HL-60/S4 treated with retinoic acid at 250 ng/mL for 4 days and 3 days (cell line): ENCODE measurements at regions not wholly inside any gene's neighbourhood (a gene's known extent, or its start where the extent isn't known, plus 50 kb on each side); places are given as distances from the start of the nearest gene placed in this dataset.
"Not testable (repeated sequence)": the region's sequence is repeated elsewhere in the genome, so short reads cannot be mapped to it uniquely, and the experiment has no call there.

Experiments
- in situ Hi-C: fragments of 300-500 bp; cut with MboI; formaldehyde crosslinking; loops from 2 replicates; pipeline ENCODE4 v1.7.0; 2022; ENCODE audit warnings: low sequenced_read_pairs

GRCh38 chr21:28324690-28325089 lies 668.0 kb downstream of the LTN1 start:
- in situ Hi-C loops, result no loop called here

DNA sequence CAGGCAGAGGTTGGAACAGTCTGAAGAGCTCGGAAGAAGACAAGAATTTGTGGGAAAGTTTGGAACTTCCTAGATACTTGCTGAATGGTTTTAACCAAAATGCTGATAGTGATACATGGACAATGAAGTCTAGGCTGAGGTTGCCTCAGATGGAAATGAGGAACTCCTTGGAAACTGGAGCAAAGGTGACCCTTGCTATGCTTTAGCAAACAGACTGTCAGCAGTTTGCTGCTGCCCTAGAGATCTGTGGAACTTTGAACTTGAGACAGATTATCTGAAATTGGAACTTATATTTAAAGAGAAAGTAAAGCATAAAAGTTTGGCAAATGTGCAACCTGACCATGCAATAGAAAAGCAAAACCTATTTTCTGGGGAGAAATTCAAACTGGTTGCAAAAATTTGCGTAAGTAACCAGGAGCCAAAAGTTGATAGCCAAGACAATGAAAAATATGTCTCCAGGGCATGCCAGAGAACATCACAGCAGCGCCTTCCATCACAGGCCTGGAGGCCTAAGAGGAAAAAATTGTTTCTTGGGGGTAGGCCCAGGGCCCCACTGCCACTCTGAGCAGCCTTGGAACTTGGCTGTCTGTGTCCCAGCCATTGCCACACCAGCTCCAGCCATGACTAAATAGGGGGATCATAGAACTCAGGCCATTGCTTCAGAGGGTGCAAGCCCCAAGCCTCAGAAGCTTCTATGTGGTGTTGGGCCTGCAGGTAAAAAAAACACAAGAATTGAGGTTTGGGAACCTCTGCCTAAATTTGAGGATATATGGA lies 675.3 kb downstream of the LTN1 start:
- in situ Hi-C loops, result no loop called here

DNA sequence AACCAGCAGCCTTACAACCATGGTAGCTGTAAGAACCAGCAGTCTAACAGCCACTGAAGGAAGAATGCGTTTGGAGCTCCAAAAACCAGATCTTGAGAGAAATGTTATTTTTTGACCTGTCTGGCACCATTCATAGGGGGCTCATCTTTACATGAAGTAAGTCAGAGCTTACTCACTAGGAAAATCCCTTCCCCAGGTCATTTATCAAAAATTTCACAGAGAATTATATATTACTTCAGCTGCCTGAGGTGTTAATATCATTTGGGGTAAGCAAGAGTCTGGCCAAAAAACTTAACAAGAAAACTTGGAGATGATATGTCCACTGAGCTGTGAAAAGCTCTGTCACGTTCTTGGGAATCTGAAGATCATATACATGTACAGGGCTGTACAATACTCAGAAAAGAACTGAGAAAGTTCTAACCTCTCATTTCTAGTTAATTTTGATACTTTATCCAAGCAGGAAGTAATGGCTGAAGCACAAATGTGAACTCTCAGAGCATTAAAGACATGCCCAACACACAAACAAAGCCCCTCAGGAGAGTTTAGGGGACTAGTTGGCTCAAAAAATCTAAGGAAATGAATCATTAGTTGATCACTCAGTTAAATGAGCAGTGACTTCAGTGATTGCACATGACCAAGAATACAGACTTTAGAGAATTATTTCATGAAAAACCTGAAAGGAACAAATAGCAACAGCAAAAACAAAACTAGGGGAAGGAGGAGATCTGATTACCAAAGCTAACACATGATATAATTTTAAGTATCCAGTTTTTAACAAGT lies 681.1 kb downstream of the LTN1 start:
- in situ Hi-C loops, result no loop called here

DNA sequence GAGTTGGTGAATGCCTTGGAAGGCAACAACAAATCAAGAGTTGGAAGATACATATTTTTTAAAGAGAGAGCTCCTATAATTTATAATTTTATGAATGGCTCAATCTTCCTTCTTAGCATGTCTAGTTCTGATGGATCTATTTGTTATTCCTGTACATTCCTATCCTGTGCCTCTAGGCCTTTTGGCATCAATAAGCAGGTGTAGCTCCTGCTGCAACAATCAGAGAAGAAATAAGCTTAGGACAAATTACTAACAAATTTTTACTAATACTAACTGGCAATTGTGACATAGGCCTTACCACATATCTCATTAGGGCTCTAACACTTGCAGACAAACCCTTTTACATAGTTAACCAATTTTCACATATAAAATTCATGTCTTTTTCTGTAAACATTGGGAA lies 682.0 kb downstream of the LTN1 start:
- in situ Hi-C loops, result no loop called here

DNA sequence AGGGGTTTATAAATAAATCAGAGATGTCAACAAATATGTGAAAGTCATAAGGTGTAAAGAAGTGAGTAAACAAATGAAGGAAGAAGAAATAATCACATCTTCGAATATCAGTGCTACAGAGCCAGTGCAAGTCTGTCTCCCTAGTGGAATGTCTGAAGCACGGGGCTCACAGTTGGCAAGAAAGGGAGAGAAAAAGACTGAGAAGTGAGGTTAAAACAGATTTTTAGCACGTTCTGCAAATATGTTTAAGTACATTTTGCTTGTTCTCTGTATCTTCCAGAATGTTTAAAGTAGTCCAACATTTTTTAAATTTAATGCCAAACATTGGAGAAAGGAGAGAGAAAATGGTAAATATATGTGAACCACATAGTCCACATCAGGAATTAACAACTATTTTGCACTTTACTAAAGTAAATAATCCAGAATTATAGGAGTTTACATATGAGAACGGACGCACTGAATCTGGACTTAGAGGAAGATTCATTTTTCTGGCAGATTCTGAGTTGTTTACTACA lies 682.4 kb downstream of the LTN1 start:
- in situ Hi-C loops, result no loop called here

DNA sequence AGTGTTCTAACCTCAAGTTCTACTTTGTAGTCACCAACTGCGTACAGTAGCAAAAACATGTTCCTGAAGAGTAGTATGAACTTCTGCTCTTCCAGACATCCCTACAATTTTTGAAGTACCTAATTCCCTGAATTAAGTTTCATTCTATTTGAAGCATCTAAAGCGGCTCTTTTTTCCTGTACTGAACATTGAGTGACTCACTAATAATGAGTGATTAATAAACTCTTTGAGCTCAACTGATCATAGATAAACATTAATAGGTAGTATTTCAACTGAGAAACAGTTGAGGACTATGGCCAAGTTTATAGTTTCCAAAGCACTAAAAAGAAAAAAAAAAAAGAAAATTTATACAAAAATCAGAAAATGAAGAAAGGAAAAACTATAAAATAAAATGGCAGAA lies 683.1 kb downstream of the LTN1 start:
- in situ Hi-C loops, result no loop called here

GRCh38 chr21:28308516-28308915 lies 684.2 kb downstream of the LTN1 start:
- in situ Hi-C loops, result no loop called here

DNA sequence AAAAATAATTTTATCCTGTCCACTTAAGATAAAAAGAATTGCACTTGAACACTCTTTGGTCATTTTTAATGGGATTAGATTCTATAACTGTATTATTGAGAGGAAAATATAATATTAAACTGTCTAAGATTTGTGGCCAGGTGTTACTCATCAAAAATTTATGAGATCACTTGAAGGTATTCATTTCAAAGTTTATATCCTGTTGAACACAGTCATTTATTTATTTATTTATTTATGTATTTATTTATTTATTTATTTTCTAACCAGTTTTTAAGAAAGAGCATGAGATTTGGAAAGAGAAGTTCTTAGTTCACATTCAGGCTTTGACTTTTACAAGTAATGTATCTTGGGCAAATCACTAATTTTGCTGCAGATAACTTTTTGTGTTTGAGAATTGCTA lies 692.7 kb downstream of the LTN1 start:
- in situ Hi-C loops, result no loop called here

DNA sequence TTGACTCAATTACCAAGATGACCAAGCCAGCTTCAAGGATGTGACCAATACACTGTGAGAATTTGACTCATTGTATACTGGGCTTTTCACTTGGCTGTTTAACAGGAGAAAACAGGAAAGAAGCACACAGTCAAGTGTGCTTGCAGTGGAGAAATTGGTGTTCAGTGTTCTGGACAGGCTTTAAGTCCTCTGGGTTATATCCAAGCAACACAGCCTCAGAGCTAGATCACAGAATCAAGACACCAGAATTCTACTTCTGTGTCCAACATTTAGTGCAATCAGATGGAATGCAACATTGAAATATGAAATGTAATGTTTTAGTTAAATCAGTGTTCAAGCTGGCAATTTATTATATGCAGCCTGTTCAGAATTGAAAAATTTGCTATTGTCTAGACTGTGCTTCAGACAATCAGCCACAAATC lies 694.4 kb downstream of the LTN1 start:
- in situ Hi-C loops, result no loop called here

GRCh38 chr21:28294051-28294450 lies 698.6 kb downstream of the LTN1 start:
- in situ Hi-C loops, result no loop called here

DNA sequence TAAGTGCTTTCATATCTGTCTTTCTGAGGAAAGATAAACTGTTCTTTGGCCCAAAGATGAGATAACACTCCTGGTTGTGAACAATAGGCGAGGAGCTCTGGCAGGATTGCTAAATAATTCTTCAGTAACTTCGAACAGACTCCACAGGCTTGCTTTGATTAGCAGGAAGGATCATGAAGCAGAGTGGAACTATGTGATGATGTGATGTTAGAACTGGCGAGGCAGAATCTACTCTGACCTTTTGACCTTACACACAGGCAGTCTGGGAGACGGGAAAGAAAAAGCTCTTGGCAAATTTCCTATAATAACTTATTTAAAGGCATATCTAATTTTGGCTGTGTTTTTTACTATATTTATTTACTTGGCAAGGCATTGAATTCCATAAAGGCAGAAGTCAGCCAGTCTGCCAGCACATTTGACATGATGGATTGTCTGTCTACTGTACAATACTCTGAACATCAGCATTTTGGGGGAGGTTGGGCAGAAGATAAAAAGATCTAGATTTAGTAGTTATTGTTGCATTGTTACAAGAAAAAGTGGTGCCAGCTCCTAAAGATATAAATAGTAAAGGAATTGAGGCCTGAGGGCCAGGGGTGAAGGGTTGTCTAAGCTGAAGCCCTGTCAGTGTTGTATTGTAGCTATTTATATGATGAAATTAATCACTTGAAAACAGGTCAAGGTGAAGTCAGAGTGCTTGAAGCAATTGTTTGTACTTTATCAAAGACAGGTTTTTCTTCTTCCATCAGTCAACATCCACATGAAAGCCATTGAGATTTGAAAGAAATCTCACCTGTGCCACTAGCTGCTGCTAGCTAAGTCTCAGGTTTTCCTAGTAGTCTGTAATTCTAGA lies 708.8 kb downstream of the LTN1 start:
- in situ Hi-C loops, result no loop called here

GRCh38 chr21:28282833-28283232 lies 709.8 kb downstream of the LTN1 start:
- in situ Hi-C loops, result no loop called here

DNA sequence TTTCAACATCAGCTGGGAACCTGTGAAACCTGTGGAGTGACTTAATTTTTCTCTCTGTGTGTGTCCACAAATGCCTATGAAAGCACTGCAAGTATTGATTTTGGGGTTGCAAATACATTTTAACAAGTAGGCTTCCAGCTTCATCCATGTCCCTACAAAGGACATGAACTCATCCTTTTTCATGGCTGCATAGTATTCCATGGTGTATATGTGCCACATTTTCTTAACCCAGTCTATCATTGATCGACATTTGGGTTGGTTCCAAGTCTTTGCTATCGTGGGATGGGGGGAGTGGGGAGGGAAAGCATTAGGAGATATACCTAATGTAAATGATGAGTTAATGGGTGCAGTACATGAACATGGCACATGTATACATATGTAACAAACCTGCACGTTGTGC lies 711.3 kb downstream of the LTN1 start:
- in situ Hi-C loops, result not testable (repeated sequence)

DNA sequence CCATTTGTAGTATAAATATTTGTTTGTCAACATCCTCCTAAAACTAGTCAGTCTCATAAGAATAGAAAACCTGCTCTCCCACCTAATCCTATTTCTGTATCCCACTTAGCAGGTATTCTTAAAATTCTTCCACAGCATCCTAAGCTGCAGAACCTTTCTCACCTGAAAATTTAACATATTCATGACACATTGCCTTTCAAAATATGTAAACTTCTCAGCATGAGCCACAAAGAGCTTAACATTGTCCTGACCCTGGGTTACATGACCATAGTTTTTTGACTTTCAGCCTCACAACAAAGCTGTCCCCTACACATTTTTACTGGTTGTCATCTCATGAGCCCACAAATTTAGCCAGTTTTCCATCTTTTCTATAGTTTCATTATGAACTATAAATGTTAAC lies 712.1 kb downstream of the LTN1 start:
- in situ Hi-C loops, result no loop called here

GRCh38 chr21:28277324-28277723 lies 715.4 kb downstream of the LTN1 start:
- in situ Hi-C loops, result no loop called here

DNA sequence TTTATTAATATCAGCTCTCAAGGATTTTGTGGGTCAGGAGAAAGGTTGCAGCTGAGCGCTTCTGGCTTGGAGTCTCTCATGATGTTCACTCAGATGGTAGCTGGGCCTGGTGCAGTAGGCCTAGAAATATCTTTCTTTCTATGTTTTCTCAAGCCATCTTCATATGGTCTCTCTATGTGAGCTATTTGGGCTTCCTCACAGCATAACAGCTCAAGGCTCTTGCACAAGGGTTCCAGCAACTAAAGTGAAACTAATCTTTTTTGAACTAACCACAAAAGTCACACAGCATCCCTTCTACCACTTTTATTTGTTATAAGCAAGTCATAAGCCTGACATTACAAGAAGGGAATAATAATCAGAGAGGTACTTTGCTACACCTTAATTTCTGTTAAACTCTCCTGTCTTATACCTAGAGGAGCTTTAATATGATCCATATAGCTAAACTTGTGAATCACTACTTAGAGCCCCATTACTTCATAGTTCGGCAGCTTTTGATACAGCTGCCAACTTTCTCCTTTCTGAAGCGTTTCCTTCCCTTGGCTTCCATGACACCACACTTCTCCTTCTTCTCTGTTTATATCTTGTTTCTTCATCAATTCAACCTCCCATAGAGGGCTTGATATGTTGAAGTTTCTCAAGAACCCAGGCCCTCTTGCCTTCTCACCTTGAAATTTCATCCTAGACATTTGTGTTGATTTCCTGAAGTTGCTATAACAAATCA lies 720.2 kb downstream of the LTN1 start:
- in situ Hi-C loops, result no loop called here

GRCh38 chr21:28269173-28269572 lies 723.5 kb downstream of the LTN1 start:
- in situ Hi-C loops, result no loop called here

GRCh38 chr21:28268685-28269084 lies 724.0 kb downstream of the LTN1 start:
- in situ Hi-C loops, result no loop called here

DNA sequence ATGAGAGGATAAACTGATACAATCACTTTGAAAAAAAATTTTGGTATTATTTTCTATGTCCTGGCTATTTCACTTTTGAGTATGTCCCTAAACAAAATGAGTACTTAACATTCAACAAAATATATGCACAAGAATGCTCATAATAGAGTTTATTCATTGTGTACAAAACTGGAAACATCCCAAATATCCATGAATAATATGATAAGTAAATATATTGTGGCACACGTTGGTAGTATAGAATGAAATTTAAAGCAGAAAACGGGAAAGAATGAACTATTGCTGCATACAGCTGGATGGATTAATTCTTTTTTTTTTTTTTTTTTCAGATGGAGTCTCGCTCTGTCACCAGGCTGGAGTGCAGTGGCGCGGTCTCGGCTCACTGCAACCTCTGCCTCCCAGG lies 725.2 kb downstream of the LTN1 start:
- in situ Hi-C loops, result no loop called here

DNA sequence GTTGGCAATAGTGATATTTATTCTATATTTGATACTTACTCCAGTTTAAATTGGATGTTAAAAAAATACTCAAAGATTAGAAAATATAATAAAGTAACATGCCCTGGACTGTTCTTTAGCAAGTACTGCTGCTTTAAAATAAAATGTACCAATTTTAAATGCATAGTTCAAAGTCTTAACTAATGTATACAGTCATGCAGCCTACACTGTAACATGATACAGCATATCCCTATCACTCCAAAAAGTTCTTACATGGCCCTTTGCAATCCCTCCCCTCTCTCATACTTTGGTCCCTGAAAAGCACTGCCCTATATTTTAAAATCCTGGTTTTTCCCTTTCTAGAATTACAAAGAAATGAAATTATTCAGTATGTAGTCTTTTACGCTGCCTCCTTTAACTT lies 726.6 kb downstream of the LTN1 start:
- in situ Hi-C loops, result no loop called here

DNA sequence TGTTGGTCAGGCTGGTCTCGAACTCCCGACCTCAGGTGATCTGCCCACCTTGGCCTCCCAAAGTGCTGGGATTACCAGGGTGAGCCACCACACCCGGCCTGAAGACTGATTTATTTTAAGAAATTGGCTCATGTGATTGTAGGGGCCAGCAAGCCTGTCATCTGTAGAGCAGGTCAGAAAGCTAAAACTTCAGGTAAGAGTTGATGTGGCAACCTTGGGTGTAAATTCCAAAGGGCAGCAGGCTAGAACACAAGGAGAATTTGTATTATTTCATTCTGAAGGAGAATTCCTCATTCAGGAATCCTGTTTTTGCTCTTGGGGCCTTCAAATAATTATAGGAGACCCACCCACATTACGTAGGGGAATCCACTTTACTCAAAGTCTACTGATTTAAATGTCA lies 728.7 kb downstream of the LTN1 start:
- in situ Hi-C loops, result no loop called here
